ENCODE measurements at regions not wholly inside any gene's neighbourhood (a gene's known extent, or its start where the extent isn't known, plus 50 kb on each side); places are given as distances from the start of the nearest gene placed in this dataset.

DNA sequence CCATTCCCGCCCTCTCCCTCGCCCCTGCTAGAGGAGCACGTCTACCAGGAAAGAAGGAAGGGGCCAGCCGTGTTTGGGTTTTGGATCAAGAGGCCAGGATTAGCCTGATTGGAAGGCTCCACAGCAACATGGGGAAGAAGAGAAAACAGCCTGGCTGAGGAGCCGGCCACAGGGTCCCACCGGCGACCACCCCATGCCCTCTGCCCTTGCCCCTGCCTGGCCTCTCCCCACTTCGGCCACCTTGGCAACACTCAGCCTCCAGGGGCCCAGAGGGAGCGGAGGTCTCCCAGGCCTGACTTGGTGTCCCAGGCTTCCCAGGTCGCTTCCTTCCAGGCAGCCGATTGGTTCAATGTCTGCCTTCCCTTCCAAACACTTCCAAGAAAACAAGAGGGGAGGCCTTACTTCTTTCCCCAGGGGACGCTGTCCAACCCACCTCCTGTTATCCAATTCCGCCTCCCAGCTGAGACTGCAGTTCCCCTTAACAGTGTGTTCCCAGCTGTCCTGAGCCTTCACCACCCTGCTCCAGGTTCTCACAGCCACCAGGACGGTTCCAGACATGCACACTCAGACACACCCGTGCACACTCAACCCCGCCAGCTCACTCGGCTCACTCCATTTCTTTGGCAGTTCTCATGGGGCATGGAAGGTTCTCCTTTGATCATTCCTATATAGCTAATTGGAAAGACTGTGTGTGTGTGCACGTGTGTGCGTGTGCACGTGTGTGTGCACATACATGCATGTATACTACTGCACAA is 65.4 kb downstream of the RBFOX3 start:
- CTCF ChIA-PET: no interaction called here

DNA sequence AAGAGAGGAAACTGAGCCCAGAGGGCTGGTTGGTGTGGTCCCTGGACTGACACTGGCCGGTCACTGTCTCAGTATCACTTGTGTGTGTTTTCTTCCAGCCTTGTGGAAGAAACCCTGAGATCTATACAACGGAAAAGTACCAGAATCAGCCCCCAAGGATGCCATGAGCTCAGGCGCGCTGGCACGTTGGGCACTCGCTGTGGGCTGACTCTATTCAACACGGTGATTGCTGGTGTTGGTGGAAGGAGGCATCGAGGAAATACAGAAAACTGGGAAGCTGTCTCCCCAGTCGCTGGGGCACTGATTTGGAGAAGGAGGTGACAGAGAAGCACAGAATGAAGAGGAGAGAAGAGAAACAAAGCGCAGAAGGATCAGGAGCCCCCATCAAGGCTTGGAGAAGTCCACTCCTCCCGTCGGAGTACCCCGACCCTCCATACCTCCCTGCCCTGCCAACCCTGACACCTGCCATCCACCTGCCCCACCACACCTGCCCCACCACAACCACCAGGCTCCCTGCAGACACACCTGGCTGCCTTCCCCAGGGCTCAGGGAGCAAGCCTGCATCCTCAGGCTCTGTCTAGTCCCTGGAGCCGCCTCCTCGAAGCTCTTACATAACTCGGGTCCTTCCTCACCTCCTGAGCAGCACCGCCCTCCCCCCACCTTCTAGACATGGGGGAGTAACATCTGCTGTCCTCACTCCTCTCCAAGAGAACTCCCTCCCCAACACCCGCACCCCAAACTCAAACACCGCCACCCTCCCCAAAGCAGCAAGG is 66.5 kb downstream of the RBFOX3 start:
- CTCF ChIA-PET: no interaction called here
- Histone ChIP-seq H4K20me1 (ENCODE audit: insufficient read depth) (no peaks in the 10 kb centered on the region), H2AFZ (no peak overlapping the region), H3K27ac (no peak overlapping the region), H3K27me3 (ENCODE audit: insufficient read depth, low read depth) (peaks cover 95% of the 10 kb centered on the region), H3K79me2 (ENCODE audit: low read depth) (no peaks in the 10 kb centered on the region), H3K36me3 (ENCODE audit: low read depth) (no peaks in the 10 kb centered on the region), H3K4me3 (no peak overlapping the region), H3K9me3 (ENCODE audit: insufficient read depth, low read depth) (no peaks in the 10 kb centered on the region), H3K4me2 (no peak overlapping the region), H3K4me1 (replicated peaks; ENCODE audit: insufficient read depth) (no peaks in the 10 kb centered on the region), H3F3A (ENCODE audit: insufficient read depth, low read depth) (no peaks in the 10 kb centered on the region), H3K9me2 (ENCODE audit: insufficient read depth) (no peaks in the 10 kb centered on the region)
- POLR2A ChIA-PET (ENCODE audit: unreplicated experiment): no interaction called here
- TF ChIP-seq, protein P1, sequence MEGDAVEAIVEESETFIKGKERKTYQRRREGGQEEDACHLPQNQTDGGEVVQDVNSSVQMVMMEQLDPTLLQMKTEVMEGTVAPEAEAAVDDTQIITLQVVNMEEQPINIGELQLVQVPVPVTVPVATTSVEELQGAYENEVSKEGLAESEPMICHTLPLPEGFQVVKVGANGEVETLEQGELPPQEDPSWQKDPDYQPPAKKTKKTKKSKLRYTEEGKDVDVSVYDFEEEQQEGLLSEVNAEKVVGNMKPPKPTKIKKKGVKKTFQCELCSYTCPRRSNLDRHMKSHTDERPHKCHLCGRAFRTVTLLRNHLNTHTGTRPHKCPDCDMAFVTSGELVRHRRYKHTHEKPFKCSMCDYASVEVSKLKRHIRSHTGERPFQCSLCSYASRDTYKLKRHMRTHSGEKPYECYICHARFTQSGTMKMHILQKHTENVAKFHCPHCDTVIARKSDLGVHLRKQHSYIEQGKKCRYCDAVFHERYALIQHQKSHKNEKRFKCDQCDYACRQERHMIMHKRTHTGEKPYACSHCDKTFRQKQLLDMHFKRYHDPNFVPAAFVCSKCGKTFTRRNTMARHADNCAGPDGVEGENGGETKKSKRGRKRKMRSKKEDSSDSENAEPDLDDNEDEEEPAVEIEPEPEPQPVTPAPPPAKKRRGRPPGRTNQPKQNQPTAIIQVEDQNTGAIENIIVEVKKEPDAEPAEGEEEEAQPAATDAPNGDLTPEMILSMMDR (conservative IDR thresholded peaks at IDR 0.05): no peak
- no TSS peak for BruUV-seq (replicated peaks)
- no peak for DNase-seq
- intact Hi-C loops (cut with micrococcal nuclease; ENCODE audit: unreplicated experiment): no loop called here

More for the DNA sequence above, 65.4 kb downstream of the RBFOX3 start:
- Histone ChIP-seq H3K4me3 (no peak overlapping the region), H3K27ac (no peak overlapping the region), H3K9me2 (ENCODE audit: insufficient read depth) (no peaks in the 10 kb centered on the region), H3K9me3 (ENCODE audit: insufficient read depth, low read depth) (no peaks in the 10 kb centered on the region), H4K20me1 (ENCODE audit: insufficient read depth) (no peaks in the 10 kb centered on the region), H3F3A (ENCODE audit: insufficient read depth, low read depth) (no peaks in the 10 kb centered on the region), H2AFZ (no peak overlapping the region), H3K79me2 (ENCODE audit: low read depth) (no peaks in the 10 kb centered on the region), H3K27me3 (ENCODE audit: insufficient read depth, low read depth) (peaks cover 93% of the 10 kb centered on the region), H3K36me3 (ENCODE audit: low read depth) (no peaks in the 10 kb centered on the region), H3K4me1 (replicated peaks; ENCODE audit: insufficient read depth) (no peaks in the 10 kb centered on the region), H3K4me2 (no peak overlapping the region)
- TF ChIP-seq, protein P1 (conservative IDR thresholded peaks at IDR 0.05): no peak
- no peak for TF ChIP-seq EZH2 (IDR thresholded peaks at IDR 0.05; ENCODE audit: low read depth)
- BruUV-seq (replicated peaks): no TSS peak
- intact Hi-C loops (cut with micrococcal nuclease; ENCODE audit: unreplicated experiment): no loop called here
- POLR2A ChIA-PET (ENCODE audit: unreplicated experiment): no interaction called here
- DNase-seq: no peak

DNA sequence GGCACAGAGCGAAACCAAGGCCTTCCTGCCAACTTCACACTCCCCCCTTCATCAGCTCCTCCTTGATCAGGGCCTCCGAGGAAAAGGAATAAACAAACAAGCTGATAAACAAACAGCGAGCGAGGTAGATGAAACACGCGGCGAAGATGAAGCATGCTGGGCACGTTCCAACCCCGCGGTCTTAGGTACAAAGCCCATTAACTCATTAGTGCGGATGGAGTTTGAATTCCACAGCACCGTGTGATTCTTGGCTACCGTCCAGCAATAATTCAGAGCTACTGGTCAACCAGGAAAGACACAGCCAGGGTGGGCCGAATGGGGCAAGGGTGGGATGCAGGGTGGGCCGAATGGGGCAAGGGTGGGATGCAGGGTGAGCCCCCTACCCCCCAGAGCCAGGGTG is 67.3 kb downstream of the RBFOX3 start:
- Histone ChIP-seq H4K20me1 (ENCODE audit: insufficient read depth) (no peaks in the 10 kb centered on the region), H3K79me2 (ENCODE audit: low read depth) (no peaks in the 10 kb centered on the region), H3K27ac (no peak overlapping the region), H3K36me3 (ENCODE audit: low read depth) (no peaks in the 10 kb centered on the region), H3K4me2 (no peak overlapping the region), H3K9me2 (ENCODE audit: insufficient read depth) (no peaks in the 10 kb centered on the region), H3K4me3 (no peak overlapping the region), H3K9me3 (ENCODE audit: insufficient read depth, low read depth) (no peaks in the 10 kb centered on the region), H3F3A (ENCODE audit: insufficient read depth, low read depth) (no peaks in the 10 kb centered on the region), H3K4me1 (replicated peaks; ENCODE audit: insufficient read depth) (no peaks in the 10 kb centered on the region), H3K27me3 (ENCODE audit: insufficient read depth, low read depth) (peaks cover 95% of the 10 kb centered on the region), H2AFZ (no peak overlapping the region)
- ChIA-PET CTCF (no interaction called here), POLR2A (ENCODE audit: unreplicated experiment) (no interaction called here)
- intact Hi-C loops (cut with micrococcal nuclease; ENCODE audit: unreplicated experiment): no loop called here
- no TSS peak for BruUV-seq (replicated peaks)
- TF ChIP-seq, protein P1 (conservative IDR thresholded peaks at IDR 0.05): no peak
- no peak for TF ChIP-seq EZH2 (IDR thresholded peaks at IDR 0.05; ENCODE audit: low read depth)
- DNase-seq: no peak
